ENCODE measurements at regions not wholly inside any gene's neighbourhood (a gene's known extent, or its start where the extent isn't known, plus 50 kb on each side); places are given as distances from the start of the nearest gene placed in this dataset.
"Not testable (repeated sequence)": the region's sequence is repeated elsewhere in the genome, so short reads cannot be mapped to it uniquely, and the experiment has no call there.

GRCh38 chr2:212891580-212891979 is 259.8 kb downstream of the IKZF2 start:
- Histone ChIP-seq H3K9me2 (ENCODE audit: insufficient read depth) (no peaks in the 10 kb centered on the region), H3K4me1 (ENCODE audit: insufficient read depth) (no peaks in the 10 kb centered on the region), H2AFZ (no peak overlapping the region), H3K4me2 (ENCODE audit: unreplicated experiment) (no peak overlapping the region), H3K27ac (no peak overlapping the region), H3K9ac (no peak overlapping the region), H3F3A (ENCODE audit: insufficient read depth) (no peaks in the 10 kb centered on the region), H3K9me3 (ENCODE audit: low read depth) (no peaks in the 10 kb centered on the region), H3K4me3 (no peak overlapping the region), H3K36me3 (ENCODE audit: low read depth) (no peaks in the 10 kb centered on the region), H4K20me1 (ENCODE audit: insufficient read depth) (no peaks in the 10 kb centered on the region), H3K79me2 (ENCODE audit: insufficient read depth) (no peaks in the 10 kb centered on the region), H3K27me3 (replicated peaks; ENCODE audit: insufficient read depth) (no peaks in the 10 kb centered on the region)
- no peak for TF ChIP-seq EZH2phosphoT487 (IDR thresholded peaks at IDR 0.05; ENCODE audit: insufficient read depth, low read depth)
- no peak for TF ChIP-seq EZH2 (IDR thresholded peaks at IDR 0.05; ENCODE audit: insufficient read depth, poor library complexity, severe bottlenecking)
- no peak for DNase-seq
- WGBS, 2 experiments (ENCODE audit: low coverage in 1 of 2, low lambda C conversion rate in 2 of 2, missing lambda C conversion rate in 2 of 2) = 51 to 56% methylated on average over 2 of the region's 2 CpGs
- in situ Hi-C loops (cut with MboI) = no loop called here

- WGBS, 2 experiments (ENCODE audit: low coverage in 1 of 2, low lambda C conversion rate in 2 of 2, missing lambda C conversion rate in 2 of 2) = 82 to 90% methylated on average over 2 of the region's 2 CpGs
- H3F3A ChIP-seq (ENCODE audit: insufficient read depth) = no peaks in the 10 kb centered on the region
These were observed 268.8 kb downstream of the IKZF2 start for GRCh38 chr2:212882626-212883025.

GRCh38 chr2:212876556-212876955 is 274.9 kb downstream of the IKZF2 start:
- 87 to 90% methylated on average over 6 of the region's 6 CpGs for WGBS, 2 experiments (ENCODE audit: low coverage in 1 of 2, low lambda C conversion rate in 2 of 2, missing lambda C conversion rate in 2 of 2)
- H3K27me3 ChIP-seq (replicated peaks; ENCODE audit: insufficient read depth); DNase-seq; H3K27ac ChIP-seq; H3K9me3 ChIP-seq (ENCODE audit: low read depth); H4K20me1 ChIP-seq (ENCODE audit: insufficient read depth); H3F3A ChIP-seq (ENCODE audit: insufficient read depth); H3K9me2 ChIP-seq (ENCODE audit: insufficient read depth); H3K4me2 ChIP-seq (ENCODE audit: unreplicated experiment); H3K79me2 ChIP-seq (ENCODE audit: insufficient read depth); H3K4me3 ChIP-seq; in situ Hi-C loops (cut with MboI); H2AFZ ChIP-seq; H3K4me1 ChIP-seq (ENCODE audit: insufficient read depth); H3K9ac ChIP-seq; H3K36me3 ChIP-seq (ENCODE audit: low read depth): not testable (repeated sequence)

More at GRCh38 chr2:212882626-212883025, 268.8 kb downstream of the IKZF2 start:
- in situ Hi-C loops (cut with MboI) = no loop called here
- Histone ChIP-seq H3K27me3 (replicated peaks; ENCODE audit: insufficient read depth) (no peaks in the 10 kb centered on the region), H3K9ac (no peak overlapping the region), H2AFZ (no peak overlapping the region), H3K4me1 (ENCODE audit: insufficient read depth) (no peaks in the 10 kb centered on the region), H4K20me1 (ENCODE audit: insufficient read depth) (no peaks in the 10 kb centered on the region), H3K9me3 (ENCODE audit: low read depth) (no peaks in the 10 kb centered on the region), H3K4me2 (ENCODE audit: unreplicated experiment) (no peak overlapping the region), H3K9me2 (ENCODE audit: insufficient read depth) (no peaks in the 10 kb centered on the region), H3K36me3 (ENCODE audit: low read depth) (no peaks in the 10 kb centered on the region), H3K27ac (no peak overlapping the region), H3K4me3 (no peak overlapping the region), H3K79me2 (ENCODE audit: insufficient read depth) (no peaks in the 10 kb centered on the region)
- DNase-seq = no peak
- no peak for TF ChIP-seq EZH2 (IDR thresholded peaks at IDR 0.05; ENCODE audit: insufficient read depth, poor library complexity, severe bottlenecking)

- H4K20me1 ChIP-seq (ENCODE audit: insufficient read depth); H3K4me1 ChIP-seq (ENCODE audit: insufficient read depth); H3K9me3 ChIP-seq (ENCODE audit: low read depth); H3F3A ChIP-seq (ENCODE audit: insufficient read depth); H3K36me3 ChIP-seq (ENCODE audit: low read depth); H3K27me3 ChIP-seq (replicated peaks; ENCODE audit: insufficient read depth); in situ Hi-C loops (cut with MboI); H3K4me2 ChIP-seq (ENCODE audit: unreplicated experiment); H2AFZ ChIP-seq; H3K79me2 ChIP-seq (ENCODE audit: insufficient read depth); H3K27ac ChIP-seq; H3K9me2 ChIP-seq (ENCODE audit: insufficient read depth); H3K9ac ChIP-seq; DNase-seq; H3K4me3 ChIP-seq: not testable (repeated sequence)
- 40 to 63% methylated on average over 5 of the region's 5 CpGs for WGBS, 2 experiments (ENCODE audit: low coverage in 1 of 2, low lambda C conversion rate in 2 of 2, missing lambda C conversion rate in 2 of 2)
These were observed 275.5 kb downstream of the IKZF2 start for GRCh38 chr2:212875950-212876349.

- H3K4me1 ChIP-seq (ENCODE audit: insufficient read depth) = no peaks in the 10 kb centered on the region
- no peak overlapping the region for H3K27ac ChIP-seq
- H2AFZ ChIP-seq = no peak overlapping the region
- H3K9ac ChIP-seq = no peak overlapping the region
- no peaks in the 10 kb centered on the region for H3F3A ChIP-seq (ENCODE audit: insufficient read depth)
- H3K36me3 ChIP-seq (ENCODE audit: low read depth) = no peaks in the 10 kb centered on the region
- WGBS, 2 experiments (ENCODE audit: low coverage in 1 of 2, low lambda C conversion rate in 2 of 2, missing lambda C conversion rate in 2 of 2) = 76 to 77% methylated on average over 2 of the region's 2 CpGs
- no peak overlapping the region for H3K4me3 ChIP-seq
- in situ Hi-C loops (cut with MboI) = no loop called here
- H3K9me3 ChIP-seq (ENCODE audit: low read depth) = no peaks in the 10 kb centered on the region
- H3K27me3 ChIP-seq (replicated peaks; ENCODE audit: insufficient read depth) = no peaks in the 10 kb centered on the region
- H3K79me2 ChIP-seq (ENCODE audit: insufficient read depth) = no peaks in the 10 kb centered on the region
- H3K9me2 ChIP-seq (ENCODE audit: insufficient read depth) = no peaks in the 10 kb centered on the region
- H3K4me2 ChIP-seq (ENCODE audit: unreplicated experiment) = no peak overlapping the region
- H4K20me1 ChIP-seq (ENCODE audit: insufficient read depth) = no peaks in the 10 kb centered on the region
- no peak for DNase-seq
- no peak for TF ChIP-seq EZH2 (IDR thresholded peaks at IDR 0.05; ENCODE audit: insufficient read depth, poor library complexity, severe bottlenecking)
- TF ChIP-seq EZH2phosphoT487 (IDR thresholded peaks at IDR 0.05; ENCODE audit: insufficient read depth, low read depth) = no peak
These were observed 278.2 kb downstream of the IKZF2 start for GRCh38 chr2:212873256-212873655.
